ENCODE measurements at regions not wholly inside any gene's neighbourhood (a gene's known extent, or its start where the extent isn't known, plus 50 kb on each side); places are given as distances from the start of the nearest gene placed in this dataset.

DNA sequence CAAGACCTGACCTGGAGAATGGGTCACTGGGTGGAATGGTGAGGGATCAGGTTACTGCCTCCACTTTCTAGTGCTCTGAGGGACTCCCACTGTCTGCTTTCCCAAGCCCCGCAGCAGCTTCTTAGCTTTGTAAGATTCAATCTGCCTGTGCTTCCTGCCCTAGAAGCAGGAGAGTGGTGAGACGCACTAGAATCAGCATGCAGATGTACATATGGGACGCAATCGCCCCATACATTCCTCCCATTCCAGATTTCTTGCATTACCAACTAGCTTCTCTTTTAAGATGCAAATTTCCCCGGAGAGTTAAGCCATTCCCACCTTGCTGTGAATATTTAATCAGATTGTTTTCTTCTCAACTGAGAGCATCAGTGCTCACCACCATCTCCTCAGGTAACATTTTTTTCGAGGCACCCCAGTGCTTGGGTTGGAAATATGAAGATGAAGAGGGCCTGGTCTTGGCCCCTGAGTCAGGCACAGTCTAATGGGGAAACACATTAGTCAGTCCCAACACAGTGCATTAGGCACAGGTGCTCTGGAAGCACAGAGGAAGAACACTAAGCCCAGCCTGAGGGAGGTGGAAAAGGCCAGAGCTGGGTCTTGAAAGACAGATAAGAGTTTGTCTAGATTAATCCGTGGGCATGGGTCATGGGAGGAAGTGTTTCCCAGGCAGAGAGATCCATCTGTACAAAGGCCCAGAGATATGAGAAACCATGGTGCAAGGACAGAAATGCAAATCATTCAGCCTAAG, 66.7 kb upstream of the PRPS1 start:
- no peaks in the 10 kb centered on the region for H3K4me1 ChIP-seq
- no peaks in the 10 kb centered on the region for H3K27me3 ChIP-seq
- WGBS = 47% methylated on average over 7 of the region's 7 CpGs
- TF ChIP-seq EP300 (IDR thresholded peaks at IDR 0.05) (no peak), POLR2A (IDR thresholded peaks at IDR 0.05) (no peak)
- TF ChIP-seq, protein P1, sequence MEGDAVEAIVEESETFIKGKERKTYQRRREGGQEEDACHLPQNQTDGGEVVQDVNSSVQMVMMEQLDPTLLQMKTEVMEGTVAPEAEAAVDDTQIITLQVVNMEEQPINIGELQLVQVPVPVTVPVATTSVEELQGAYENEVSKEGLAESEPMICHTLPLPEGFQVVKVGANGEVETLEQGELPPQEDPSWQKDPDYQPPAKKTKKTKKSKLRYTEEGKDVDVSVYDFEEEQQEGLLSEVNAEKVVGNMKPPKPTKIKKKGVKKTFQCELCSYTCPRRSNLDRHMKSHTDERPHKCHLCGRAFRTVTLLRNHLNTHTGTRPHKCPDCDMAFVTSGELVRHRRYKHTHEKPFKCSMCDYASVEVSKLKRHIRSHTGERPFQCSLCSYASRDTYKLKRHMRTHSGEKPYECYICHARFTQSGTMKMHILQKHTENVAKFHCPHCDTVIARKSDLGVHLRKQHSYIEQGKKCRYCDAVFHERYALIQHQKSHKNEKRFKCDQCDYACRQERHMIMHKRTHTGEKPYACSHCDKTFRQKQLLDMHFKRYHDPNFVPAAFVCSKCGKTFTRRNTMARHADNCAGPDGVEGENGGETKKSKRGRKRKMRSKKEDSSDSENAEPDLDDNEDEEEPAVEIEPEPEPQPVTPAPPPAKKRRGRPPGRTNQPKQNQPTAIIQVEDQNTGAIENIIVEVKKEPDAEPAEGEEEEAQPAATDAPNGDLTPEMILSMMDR (IDR thresholded peaks at IDR 0.05) = no peak
- no peaks in the 10 kb centered on the region for H3K36me3 ChIP-seq
- DNase-seq (ENCODE audit: low spot score in 2 of 2) = no peak
- H3K27ac ChIP-seq = no peak overlapping the region
- H3K9me3 ChIP-seq = no peaks in the 10 kb centered on the region
- H3K4me3 ChIP-seq = no peak overlapping the region

DNA sequence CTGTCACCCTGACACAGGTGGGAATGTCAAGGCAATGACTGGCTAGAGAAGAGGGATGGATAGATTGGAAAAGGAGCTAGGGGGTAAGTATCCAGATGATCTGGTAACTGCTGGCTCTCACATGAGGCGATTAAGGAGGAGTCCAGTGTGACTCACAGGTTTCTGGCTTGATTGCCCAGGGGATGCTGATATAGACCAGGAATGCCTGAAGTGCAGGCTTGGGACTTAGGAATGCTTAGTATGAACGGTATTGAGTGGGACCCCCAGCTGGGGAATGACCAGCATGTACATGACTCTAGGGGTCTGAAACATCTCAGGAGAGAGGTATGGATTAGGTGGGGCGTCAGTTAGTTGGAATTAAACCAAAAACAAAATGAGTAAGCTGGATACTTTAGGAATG, 65.8 kb upstream of the PRPS1 start:
- H3K27ac ChIP-seq = no peak overlapping the region
- H3K4me3 ChIP-seq = no peak overlapping the region
- H3K4me1 ChIP-seq = no peaks in the 10 kb centered on the region
- H3K9me3 ChIP-seq = no peaks in the 10 kb centered on the region
- TF ChIP-seq POLR2A (IDR thresholded peaks at IDR 0.05) = no peak
- no peak for TF ChIP-seq POLR2AphosphoS5 (IDR thresholded peaks at IDR 0.05)
- TF ChIP-seq, protein P1 (IDR thresholded peaks at IDR 0.05) = no peak
- TF ChIP-seq EP300 (IDR thresholded peaks at IDR 0.05) = no peak
- no peaks in the 10 kb centered on the region for H3K27me3 ChIP-seq
- H3K36me3 ChIP-seq = no peaks in the 10 kb centered on the region
- DNase-seq (ENCODE audit: low spot score in 2 of 2) = no peak
- WGBS = 56% methylated on average over 3 of the region's 3 CpGs

DNA sequence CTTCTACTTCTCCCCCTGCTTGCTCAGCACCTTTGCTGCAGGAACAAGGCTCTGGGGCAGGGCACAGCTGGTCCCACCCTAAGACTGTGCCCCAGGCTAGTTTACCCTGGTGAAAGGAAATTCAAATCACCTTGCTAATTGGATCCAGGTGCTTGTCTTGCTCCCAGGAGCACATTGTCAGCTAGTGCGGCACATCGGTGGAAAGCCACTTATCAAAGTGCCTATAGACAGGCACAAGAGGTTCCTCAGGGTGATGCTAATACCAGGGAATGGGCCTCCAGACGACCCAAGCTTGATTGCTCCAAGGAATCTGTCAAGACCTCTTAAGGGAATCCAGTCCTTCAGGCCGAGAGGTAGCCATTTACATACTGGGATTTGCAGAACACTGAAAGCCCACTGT, 64.5 kb upstream of the PRPS1 start:
- DNase-seq (ENCODE audit: low spot score in 2 of 2) = no peak
- Histone ChIP-seq H3K4me3 (no peak overlapping the region), H3K27ac (no peak overlapping the region), H3K27me3 (no peaks in the 10 kb centered on the region), H3K9me3 (no peaks in the 10 kb centered on the region), H3K36me3 (no peaks in the 10 kb centered on the region), H3K4me1 (no peaks in the 10 kb centered on the region)
- TF ChIP-seq EP300 (IDR thresholded peaks at IDR 0.05) (no peak), POLR2AphosphoS5 (IDR thresholded peaks at IDR 0.05) (no peak), POLR2A (IDR thresholded peaks at IDR 0.05) (no peak)
- TF ChIP-seq, protein P1 (IDR thresholded peaks at IDR 0.05) = no peak
- 55% methylated on average over 4 of the region's 4 CpGs for whole genome bisulfite sequencing

DNA sequence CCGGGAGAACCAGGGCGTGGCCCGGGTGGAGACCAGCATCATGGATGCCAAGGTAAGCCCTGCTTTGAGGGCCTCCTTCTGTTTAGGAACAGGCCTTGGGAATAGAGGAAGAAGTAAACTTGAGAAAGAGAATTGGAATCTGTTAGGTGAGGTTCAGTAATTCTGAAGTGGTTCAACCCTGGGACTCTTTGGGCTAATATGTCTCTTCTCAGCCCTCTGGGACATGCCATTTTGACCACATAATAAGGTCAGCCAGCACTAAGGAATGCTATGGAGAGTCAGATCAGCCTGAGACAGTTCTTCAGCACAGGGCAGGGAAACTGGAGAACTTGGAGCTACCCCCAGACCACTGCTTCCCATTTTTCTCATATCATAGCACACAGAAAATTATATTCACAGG, 63.3 kb upstream of the PRPS1 start:
- Histone ChIP-seq H3K27ac (no peak overlapping the region), H3K27me3 (no peaks in the 10 kb centered on the region), H3K9me3 (no peaks in the 10 kb centered on the region), H3K4me3 (no peak overlapping the region), H3K36me3 (no peaks in the 10 kb centered on the region), H3K4me1 (no peaks in the 10 kb centered on the region)
- 79% methylated on average over 3 of the region's 3 CpGs for whole genome bisulfite sequencing
- TF ChIP-seq POLR2AphosphoS5 (IDR thresholded peaks at IDR 0.05) = no peak
- TF ChIP-seq, protein P1 (IDR thresholded peaks at IDR 0.05) = no peak
- TF ChIP-seq POLR2A (IDR thresholded peaks at IDR 0.05) = no peak
- no peak for TF ChIP-seq EP300 (IDR thresholded peaks at IDR 0.05)
- no peak for DNase-seq (ENCODE audit: low spot score in 2 of 2)

DNA sequence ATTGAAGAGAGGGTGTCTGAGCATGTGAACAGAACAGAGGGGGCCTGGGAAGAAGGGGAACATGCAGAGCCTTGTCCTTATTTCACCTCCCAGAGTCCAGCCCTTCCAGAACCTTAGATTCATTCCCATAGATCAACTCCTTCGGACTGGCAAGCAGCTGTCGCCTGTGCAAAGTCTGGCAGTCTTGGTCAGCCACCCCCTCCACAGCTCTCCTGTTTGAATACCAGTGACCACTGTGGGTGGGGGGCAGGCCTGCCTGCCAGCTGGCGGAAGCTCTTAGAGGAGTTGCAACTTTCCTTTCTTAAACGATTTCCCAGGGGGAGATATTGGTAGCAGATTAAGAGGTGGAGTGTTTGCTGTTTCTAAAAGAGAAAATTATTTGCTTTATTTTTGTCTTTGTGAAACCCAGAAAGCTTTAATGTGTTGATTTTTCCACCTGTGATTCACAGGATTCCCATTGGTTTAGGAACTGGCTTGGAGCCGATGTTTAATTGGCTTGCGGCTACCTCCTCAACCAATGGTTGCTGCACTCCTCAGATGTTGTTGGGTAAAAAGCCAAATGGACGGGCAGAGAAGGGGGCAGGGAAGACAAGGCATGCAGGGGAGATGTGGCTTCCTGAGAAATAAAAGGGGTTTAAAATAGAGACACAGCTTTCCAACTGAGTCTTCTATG, 62.2 kb upstream of the PRPS1 start:
- H3K4me3 ChIP-seq = no peak overlapping the region
- H3K27ac ChIP-seq = no peak overlapping the region
- H3K9me3 ChIP-seq = no peaks in the 10 kb centered on the region
- TF ChIP-seq EP300 (IDR thresholded peaks at IDR 0.05) (no peak), POLR2A (IDR thresholded peaks at IDR 0.05) (no peak), POLR2AphosphoS5 (IDR thresholded peaks at IDR 0.05) (no peak)
- TF ChIP-seq, protein P1 (IDR thresholded peaks at IDR 0.05) = no peak
- DNase-seq (ENCODE audit: low spot score in 2 of 2) = no peak
- no peaks in the 10 kb centered on the region for H3K27me3 ChIP-seq
- no peaks in the 10 kb centered on the region for H3K4me1 ChIP-seq
- H3K36me3 ChIP-seq = no peaks in the 10 kb centered on the region
- WGBS = 67% methylated on average over 7 of the region's 7 CpGs
